HG02678 (cell line): ENCODE measurements at regions not wholly inside any gene's neighbourhood (a gene's known extent, or its start where the extent isn't known, plus 50 kb on each side); places are given as distances from the start of the nearest gene placed in this dataset.

ENCODE experiments used
- ATAC-seq: cut with Tn5 transposase; IDR thresholded peaks from one replicate; pipeline ENCODE4 v1.9.1; 2021; ENCODE audit warnings: mild to moderate bottlenecking, moderate library complexity; ENCODE audit not compliant: unreplicated experiment

DNA sequence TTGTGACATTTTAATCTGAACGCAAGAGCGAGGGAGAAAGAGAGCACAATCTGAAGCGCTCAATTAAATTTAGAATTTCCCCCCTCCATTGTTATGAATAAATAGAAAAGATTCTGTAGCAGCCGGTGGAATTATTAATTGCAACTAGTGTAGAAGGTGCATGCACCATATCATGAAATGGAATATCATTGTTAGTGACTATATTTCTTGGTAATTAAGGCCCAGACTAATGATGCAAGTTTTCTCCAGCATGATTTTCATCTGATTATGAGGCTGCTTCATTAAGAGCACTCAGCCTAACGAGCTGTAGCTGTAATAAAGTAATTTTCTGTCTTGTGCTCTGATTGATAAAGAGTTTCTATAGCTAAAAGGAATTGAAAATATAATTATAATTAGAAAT is 432.2 kb upstream of the SPRED2 start:
- no peak for ATAC-seq

DNA sequence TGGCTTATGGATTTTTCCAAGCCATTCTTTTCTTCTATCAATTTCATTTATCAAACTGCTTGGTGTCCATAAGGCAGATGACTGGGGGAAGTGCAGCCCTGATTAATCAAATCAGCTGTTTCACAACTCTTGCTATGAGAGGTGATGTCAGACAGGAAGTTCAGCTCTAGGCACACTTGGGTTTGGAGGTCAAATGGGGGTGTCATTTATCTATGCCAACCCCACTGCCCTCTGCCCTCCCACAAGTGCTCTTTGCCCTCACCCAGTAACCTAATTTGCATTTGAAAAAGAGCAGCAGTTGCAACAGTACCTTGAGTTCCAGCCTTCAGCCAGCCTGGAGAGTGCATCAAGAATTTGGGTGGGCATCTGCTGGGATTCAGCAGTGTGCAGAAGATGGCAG is 431.3 kb upstream of the SPRED2 start:
- ATAC-seq: no peak

DNA sequence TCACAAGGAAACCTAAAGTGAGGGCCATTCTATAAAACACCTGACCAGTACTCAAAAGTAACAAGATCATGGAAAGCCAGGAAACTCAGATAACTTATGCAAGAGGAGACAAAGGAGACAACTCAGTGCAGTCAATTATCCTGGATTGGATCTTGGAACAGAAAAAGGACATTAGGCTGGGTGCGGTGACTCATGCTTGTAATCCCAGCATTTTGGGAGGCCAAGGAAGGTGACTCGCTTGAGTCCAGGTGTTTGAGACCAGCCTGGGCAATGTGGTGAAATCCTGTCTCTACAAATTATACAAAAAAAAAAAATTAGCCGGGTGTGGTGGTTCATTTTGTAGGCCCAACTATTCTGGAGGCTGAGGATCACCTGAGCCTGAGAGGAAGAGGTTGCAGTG is 424.5 kb upstream of the SPRED2 start:
- ATAC-seq: no peak

DNA sequence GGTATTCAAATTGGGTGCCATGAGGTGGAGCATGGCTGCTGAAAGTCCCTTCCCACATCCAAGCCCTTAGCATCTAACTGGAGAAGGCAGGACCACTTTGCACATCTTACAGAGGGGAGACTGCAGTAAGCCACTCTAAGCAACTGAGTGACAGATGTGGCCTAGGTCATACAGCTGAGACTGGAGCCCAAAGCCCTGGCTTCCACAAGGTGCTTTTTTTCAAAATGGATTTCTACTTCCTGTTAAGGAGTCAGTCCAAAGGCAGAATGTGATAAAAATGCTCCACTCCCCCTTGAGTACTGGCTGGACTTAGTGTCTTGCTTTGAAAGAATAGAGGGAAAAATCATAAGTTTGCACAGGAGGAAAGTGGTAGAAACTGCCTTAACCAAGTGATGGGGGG is 424.0 kb upstream of the SPRED2 start:
- ATAC-seq: no peak

DNA sequence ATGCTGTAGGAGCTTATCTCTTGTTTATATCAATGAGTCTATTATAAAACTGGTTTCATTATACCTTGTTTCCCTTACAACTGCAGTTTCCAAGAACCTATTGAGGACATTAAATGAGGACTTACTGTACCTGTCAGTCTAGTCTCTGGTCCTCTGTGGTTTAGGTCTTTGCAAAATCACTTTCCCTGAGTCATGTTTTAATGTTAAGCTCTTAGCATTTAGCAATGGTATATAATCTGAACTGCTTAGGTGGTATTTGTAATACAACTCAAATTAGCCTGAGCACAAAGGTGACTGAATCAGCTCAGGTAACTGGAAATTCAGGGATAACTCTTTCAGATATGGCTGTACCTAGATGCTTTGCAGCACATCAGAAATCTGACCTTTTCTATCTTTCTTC is 418.3 kb upstream of the SPRED2 start:
- ATAC-seq: no peak

DNA sequence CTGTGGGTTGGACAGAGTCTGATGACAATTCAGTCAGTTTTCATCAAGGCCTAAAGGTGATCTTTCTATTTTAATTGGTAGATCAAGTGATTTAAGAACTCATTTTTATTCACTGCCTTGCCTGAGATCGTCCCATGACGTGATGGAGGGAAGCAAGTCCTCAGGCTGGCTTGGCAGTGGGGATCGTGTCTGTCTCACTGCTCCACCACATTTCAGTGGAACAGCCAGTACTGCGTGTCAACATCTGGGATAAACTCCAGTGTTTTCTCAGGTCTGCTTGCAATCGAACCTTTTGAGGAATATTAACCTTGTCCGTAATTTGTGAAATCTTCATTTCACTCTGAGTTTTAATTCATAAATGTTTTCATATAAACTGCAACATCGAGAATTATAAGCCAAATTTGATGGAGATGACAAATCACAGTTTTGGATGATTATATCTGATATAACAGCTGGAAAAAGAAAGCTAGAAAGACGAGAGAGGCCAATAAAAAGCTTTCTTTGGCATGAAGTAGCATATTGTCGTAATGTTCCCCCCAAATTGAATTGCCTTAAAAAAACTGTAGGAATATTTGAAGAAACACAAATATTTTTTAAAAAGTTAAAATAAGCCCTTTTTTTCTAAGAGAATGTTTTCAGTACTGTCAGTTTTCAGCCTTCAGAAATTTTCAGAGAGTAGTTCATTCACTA is 414.7 kb upstream of the SPRED2 start:
- ATAC-seq: no peak

DNA sequence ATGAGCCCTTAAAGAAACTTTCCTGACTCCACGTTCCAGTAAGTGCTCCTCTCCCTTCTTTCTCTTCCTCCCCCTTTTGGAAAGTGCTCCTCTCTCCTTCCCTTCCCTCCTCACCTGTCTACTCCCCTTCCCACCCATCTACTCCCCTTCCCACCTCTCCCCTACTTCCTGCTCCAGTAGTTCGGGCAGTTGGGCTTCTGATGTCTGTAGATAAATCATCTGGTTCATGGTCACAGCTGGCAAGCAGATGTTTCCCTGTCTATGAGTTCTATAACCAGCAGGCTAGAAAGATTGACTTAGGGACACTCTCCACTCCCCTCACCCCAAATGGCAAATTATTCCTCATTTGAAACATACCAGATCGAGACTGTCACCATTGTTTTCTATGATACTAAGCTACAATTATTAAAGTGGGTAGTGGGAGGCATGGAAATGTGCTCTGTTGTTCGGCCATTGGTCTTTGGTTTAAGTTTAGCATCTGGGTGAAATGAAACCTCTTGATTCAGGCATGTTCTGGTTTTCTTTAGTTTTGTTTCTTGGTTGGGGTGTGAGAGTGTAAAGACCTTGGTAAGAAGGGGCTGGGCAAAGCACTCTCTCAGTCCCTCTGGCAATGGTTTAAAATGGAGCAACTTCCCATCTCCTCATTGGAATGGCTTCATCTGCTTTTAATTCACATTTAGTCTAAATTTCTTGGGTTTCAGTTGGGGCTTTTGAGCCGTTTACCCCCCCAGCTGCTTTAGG is 413.2 kb upstream of the SPRED2 start:
- no peak for ATAC-seq

DNA sequence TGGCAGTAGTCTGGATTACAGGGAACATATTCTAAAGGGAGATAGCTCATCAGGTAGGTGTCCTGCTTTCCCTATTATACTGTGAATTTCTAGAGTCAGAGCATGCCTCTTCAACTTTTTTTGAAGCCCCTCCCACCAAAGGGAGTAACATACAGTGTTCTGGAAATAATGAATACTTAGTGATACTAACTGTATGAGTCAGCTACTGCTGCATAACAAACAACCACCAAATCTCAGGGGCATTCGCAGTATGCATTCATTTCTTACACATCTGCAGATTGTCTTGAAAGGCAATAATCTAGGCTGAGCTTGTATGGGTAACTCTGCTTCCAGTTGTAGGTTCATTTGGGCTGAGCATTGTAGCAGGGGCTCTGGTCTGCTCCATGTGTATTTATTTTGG is 409.7 kb upstream of the SPRED2 start:
- no peak for ATAC-seq

DNA sequence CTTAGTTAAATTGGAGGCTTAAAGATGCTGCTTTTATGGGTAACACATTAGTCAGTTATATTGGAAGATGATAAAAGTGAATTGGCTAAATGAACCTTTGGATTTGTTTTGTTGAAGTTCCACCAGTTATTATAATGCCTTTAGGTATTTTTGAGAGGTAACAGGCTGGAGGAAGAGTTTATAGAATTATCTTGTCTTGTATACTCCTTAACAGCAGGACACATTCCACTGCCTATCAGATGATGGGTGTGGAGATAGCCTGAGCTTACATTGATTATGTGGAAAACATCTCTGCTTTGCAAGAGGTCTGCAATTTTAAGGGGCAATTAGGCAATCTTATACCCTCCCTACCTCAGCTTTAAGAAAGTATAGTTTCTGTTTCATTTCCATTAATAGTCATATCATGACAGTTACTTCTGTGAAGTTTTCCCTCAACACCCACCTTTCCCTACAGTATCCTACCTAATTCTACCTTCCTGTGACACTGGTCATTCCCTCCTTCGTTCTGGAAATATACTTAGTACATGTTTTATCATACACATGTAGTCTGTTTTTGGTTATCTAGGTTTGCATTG is 403.7 kb upstream of the SPRED2 start:
- no peak for ATAC-seq

DNA sequence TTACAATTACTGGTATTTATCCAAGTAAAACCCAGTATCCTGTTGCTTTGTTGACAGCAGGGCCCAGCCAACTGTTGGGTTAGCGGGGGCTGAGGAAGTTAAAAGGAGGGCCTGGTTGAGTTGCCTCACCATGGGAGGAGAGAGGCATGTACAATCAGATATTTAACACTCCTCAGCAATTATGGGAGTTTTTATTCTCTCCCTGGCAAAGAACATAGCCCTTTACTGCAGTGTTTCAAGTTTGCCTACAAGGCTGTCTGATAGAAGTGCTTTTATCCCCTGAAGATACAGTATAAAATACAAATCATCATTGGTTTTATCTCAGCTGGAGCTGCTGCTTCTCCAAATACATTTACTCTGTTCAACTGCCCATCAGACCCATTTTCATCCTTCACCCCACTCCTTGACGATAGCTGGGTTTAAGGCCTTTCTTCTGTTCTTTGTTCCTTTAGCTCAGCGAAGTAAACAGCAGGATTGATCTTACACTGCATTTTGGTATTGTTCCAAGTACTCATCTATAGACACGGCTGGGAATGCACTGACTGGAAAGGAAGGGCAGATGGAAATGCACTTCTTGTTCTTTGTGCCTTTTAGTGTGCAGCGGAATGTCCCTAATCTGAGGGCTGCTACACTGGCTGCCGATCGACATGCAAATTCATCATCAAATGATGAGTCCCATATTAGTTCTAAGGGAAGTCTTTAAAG is 402.5 kb upstream of the SPRED2 start:
- ATAC-seq: no peak

DNA sequence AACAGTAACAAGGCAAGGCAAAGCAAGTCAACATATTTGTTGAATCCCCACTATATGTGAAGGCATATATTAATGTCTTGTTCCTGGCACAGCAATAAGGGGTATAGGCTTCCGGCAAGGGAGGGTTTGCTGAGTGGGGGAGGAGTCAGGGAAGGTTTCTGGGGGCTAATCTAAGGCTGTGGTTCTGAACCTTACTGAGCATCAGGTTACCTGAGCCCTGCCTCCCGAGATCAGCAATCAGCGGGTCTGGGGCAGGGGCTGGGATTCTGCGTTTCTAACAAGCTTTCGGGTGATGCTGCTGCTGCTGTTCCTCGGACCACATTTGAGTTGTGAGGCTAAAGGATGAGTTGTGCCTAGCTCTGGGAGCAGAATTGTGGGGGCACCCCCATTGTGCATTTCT is 401.7 kb upstream of the SPRED2 start:
- ATAC-seq: no peak

DNA sequence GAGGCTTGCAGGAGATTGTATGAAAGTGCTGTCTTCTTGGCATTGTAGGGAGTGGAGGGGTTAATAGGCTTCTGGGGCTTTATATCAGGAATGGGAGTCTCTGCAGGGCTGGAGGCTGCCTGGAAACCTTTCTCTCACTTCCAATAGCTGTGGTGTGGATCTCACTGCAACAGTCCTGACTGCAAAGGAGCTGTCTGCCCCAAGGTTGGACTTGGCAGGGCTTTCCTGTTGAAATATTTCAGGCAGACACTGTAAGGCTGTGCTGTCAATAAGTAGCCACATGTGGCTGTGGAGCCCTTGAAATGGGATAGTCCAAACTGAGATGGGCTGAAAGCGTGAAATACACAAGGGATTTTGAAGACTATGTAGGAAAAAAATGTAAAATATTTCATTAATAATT is 399.1 kb upstream of the SPRED2 start:
- ATAC-seq: no peak

DNA sequence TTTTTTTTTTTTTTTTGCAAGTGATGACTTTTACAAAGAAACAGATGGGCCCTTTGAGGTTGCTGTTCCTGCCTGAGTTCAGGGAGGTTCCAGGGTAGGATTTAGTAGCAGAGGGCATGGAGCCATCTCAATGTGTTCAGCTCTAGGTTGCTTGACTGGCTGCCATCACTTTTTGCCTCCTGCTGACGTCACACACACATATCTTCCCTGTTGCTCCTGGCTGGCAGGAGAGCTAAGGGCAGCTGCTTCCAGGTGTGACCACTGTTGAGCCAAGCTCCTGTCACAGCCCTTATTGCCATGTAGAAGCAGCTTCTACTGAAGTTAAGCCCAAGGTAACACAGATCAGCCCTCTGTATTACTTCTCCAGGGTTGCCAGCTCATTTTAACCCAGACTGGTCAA is 394.2 kb upstream of the SPRED2 start:
- ATAC-seq: no peak

DNA sequence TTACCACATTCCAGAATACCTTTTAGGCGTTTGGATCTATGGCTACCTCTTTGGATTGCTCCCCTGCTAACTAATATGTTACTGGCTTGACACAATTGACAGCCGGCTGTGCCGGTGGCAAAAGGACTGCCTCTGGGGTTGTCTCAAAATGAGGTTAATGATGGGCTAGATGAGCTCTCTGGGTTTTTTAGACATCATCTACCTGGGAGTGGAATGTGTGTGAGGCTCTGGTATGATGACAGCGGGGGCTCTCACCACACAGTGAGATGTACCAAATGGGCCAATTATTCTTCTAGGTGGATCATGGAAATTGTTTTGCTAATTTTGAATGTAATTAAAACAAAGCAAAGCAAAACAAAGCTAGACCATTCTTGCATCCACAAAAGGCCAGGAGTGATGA is 391.1 kb upstream of the SPRED2 start:
- ATAC-seq: no peak

DNA sequence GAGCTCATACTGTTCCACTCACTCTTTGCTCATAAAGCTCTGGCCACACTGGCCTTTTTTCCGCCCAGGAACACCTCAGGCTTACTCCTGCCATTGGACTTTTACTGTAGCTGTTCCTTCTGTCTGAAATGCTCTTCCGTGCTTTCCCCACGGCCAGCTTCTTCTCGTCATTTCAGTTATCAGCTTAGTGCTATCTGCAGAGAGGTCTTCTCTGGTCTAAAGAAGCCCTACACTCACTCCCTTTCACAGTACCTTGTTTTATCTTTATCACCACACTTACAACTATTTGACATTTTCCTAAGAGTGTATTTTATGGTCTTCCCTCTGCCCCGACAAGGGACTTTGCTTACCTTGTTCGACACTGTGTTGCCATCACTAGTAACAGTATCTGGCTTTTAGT is 388.1 kb upstream of the SPRED2 start:
- ATAC-seq: no peak

DNA sequence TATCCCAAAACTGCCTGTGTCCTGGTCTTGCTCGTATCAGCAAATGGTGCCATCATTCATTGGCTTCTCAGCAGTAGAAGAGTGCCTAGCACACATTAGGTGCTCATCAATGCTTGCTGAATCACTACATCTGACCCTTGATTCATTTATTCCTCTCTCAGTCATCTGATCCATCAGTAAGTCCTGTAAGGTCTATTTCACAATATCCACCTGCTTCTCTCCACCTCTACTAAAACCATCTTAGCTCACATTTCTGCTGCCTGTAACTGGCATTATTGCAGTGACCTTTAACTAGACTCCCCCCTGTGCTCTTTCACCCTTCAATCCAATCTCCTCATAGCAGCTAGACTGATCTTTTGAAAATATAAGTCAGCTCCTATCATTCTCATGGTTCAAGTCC is 387.6 kb upstream of the SPRED2 start:
- no peak for ATAC-seq

DNA sequence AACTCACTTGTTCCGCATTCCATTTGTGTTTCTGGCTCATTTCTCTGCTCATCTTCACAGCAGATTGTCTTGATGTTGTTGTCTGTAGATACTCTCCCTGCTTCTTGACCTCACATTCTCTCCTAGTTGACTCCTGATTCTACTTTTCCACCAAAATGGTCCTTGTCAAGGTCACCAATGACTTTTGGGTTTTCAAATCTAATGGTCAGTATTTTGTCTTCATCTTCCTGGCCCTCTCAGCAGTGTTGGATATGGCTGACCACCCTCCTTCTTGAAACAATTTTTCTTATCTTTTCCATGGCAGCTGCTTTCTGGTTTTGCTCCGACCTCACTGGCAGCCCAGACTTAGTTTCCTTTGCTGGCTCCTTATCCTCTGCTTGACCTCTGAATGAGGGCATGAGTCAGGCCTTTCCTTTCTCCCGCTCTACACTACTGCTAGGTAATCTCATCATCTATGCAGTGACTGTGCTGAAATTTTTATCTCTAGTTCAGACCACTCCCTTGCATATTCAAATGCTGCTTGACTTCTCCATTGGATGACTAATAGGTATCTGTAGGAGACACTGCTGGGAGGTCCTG is 386.6 kb upstream of the SPRED2 start:
- ATAC-seq: no peak

DNA sequence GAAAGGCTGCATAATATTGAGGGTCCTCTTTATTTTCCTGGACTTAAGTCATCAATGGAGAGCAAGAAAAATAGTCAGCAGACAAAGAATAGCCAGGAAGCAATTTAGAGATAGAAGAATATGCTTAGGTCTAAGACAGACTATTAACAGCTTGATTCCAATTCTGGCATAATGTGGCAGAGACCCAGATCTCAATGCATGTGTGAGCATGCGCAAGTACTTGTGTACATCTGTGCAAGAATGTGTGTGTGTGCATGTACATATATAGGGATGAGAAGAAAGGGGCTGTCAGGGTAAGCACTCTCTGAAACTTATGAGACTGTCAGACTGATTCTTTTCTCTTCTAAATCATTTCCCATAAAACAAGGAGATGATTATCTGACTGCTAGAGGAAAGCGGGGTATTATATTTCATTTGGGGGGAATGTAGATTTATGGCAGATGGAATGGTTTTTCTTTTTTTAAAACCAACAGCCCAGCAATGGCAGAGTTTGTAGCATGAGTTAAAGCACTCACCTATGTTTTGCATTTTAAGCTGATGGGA is 381.3 kb upstream of the SPRED2 start:
- no peak for ATAC-seq

DNA sequence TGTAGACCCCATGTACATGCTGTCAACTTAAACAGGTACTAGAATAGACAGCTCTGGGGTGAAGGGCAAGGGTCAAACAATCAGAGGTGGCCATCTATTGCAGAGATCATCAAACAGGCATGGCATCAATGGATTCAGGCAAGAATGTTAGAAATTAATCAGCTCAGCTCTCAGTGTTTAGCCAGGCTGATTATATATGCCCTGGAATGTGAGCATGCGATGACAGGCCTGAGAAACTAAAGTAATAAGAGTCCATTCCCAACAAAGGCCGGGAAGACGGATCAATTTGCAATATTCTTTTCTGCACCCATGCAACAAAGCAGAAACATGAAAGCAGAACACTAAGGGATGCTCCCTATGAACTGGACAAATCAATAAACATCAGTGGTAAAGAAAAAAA is 380.5 kb upstream of the SPRED2 start:
- no peak for ATAC-seq

DNA sequence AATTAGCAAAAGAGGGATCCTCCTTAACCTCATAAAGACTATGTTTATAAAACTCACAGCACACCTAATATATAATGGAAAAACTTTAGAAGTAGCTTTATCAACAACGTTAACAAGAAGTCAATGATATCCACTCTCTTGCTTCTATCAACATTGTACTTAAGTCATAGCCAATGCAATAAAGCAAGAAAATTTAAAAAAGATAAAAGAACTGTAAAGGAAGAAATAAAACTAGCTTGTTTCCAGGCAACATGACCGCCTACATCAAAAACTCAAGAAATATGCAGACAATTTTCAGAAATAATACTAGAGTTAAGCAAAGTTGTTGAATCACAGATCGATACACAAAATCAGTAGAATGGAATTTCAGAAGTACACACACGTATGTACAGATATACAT is 375.5 kb upstream of the SPRED2 start:
- ATAC-seq: no peak

DNA sequence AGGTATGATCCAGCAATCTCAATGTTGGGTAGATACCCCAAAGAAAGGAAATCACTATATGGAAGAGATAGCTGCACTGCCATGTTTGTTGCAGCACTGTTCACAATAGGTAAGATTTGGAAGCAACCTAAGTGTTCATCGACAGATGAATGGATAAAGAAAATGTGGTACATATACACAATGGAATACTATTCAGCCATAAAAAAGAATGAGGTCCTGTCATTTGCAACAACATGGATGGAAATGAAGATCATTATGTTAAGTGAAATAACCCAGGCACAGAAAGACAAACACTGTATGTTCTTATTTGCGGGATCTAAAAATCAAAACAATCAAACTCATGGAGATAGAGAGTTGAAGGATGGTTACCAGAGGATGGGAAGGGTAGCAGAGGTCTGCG is 372.4 kb upstream of the SPRED2 start:
- ATAC-seq: no peak
